AG04450 (cell line): ENCODE measurements at regions not wholly inside any gene's neighbourhood (a gene's known extent, or its start where the extent isn't known, plus 50 kb on each side); places are given as distances from the start of the nearest gene placed in this dataset.

Experiments
- CTCF ChIA-PET: fragments of 300-600, 350-600 bp; formaldehyde crosslinking; extraction: SDS; loops from one replicate; lab custom pipeline; 2022; ENCODE audit warnings: antibody characterized with exemption, inconsistent platforms; lab: Charles Lee
- POLR2A ChIA-PET: fragments of 350-600 bp; formaldehyde crosslinking; extraction: SDS; loops from one replicate; lab custom pipeline; 2021; ENCODE audit warnings: antibody characterized with exemption, inconsistent platforms; lab: Yijun Ruan, JAX
- DNase-seq: peaks from one replicate; pipeline ENCODE4 v3.0.0-alpha.2; 2011; ENCODE audit warnings: low read depth, low spot score
- H3K27ac ChIP-seq: one replicate; pipeline ENCODE4 v1.5.1; 2012; ENCODE audit warnings: low read depth, low read length, control low read depth
- H3K27me3 ChIP-seq: one replicate; pipeline ENCODE4 v1.6.0; 2012; ENCODE audit warnings: low read length; ENCODE audit not compliant: control insufficient read depth, insufficient read depth
- H3K4me3 ChIP-seq: 2 replicates; pipeline ENCODE4 v1.5.1; 2011; ENCODE audit warnings: mild to moderate bottlenecking, low read depth, low read length, control low read depth
- H3K9me3 ChIP-seq: 2 replicates; pipeline ENCODE4 v1.5.1; 2012; ENCODE audit warnings: low read length; ENCODE audit not compliant: control insufficient read depth, insufficient read depth
- TF ChIP-seq, protein P1 (sequence below): IDR thresholded peaks from 2 replicates; pipeline ENCODE4 v1.5.1; 2011; ENCODE audit warnings: low read depth, low read length, control low read depth, inconsistent platforms

GRCh38 chr5:128637031-128637430 lies 99.0 kb upstream of the FBN2 start:
- Histone ChIP-seq H3K9me3 (no peaks in the 10 kb centered on the region), H3K4me3 (no peak overlapping the region), H3K27me3 (no peaks in the 10 kb centered on the region), H3K27ac (no peak overlapping the region)
- peak; percentile 15 for DNase-seq
- TF ChIP-seq, protein P1, sequence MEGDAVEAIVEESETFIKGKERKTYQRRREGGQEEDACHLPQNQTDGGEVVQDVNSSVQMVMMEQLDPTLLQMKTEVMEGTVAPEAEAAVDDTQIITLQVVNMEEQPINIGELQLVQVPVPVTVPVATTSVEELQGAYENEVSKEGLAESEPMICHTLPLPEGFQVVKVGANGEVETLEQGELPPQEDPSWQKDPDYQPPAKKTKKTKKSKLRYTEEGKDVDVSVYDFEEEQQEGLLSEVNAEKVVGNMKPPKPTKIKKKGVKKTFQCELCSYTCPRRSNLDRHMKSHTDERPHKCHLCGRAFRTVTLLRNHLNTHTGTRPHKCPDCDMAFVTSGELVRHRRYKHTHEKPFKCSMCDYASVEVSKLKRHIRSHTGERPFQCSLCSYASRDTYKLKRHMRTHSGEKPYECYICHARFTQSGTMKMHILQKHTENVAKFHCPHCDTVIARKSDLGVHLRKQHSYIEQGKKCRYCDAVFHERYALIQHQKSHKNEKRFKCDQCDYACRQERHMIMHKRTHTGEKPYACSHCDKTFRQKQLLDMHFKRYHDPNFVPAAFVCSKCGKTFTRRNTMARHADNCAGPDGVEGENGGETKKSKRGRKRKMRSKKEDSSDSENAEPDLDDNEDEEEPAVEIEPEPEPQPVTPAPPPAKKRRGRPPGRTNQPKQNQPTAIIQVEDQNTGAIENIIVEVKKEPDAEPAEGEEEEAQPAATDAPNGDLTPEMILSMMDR = 0 out of 2 replicates have a peak, but pooled peaks have one; percentile 16
- POLR2A ChIA-PET = no interaction called here
- CTCF ChIA-PET = interaction anchor here (0.7 to 1.4 kb wide), 2 partner anchors 9 to 37 kb away, joined by 3 to 6 read pairs; no protein-coding TSS in a partner anchor

- H3K27ac ChIP-seq = no peak overlapping the region
- no peak for DNase-seq
- H3K9me3 ChIP-seq = no peaks in the 10 kb centered on the region
- POLR2A ChIA-PET = no interaction called here
- TF ChIP-seq, protein P1 = no peak
- no peak overlapping the region for H3K4me3 ChIP-seq
- no peaks in the 10 kb centered on the region for H3K27me3 ChIP-seq
- CTCF ChIA-PET = no interaction called here
Observed at GRCh38 chr5:128641861-128642260, 103.8 kb upstream of the FBN2 start.

DNA sequence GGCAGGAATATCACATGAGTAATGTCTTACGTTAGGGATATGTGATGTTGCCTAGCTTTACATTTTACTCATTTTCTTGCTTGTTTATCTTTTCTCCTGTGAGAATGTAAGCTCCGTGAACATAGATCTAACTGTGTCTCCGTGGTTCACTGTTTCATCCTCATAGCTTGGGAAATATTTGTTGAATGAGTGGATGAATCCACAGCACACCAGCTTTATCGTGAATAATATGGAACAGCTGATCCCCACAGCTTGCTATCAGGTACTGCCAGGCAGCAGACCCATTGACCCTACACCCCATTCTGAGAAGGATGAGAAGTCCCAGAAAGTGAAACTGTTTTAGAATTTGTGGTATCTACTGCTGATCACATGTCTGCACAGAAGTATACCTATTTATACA lies 106.8 kb upstream of the FBN2 start:
- TF ChIP-seq, protein P1 = no peak
- ChIA-PET CTCF (interaction anchor here (0.9 to 2.2 kb wide), 3 partner anchors 8 to 200 kb away, joined by 3 to 11 read pairs (median 3); no protein-coding TSS in a partner anchor), POLR2A (interaction anchor here (1.0 to 1.8 kb wide), 2 partner anchors 107 to 111 kb away, joined by 3 to 9 read pairs; partner anchors contain the start of gene FBN2)
- H3K27me3 ChIP-seq = no peaks in the 10 kb centered on the region
- DNase-seq = peak; percentile 63
- H3K4me3 ChIP-seq = peak overlapping the region; percentile 31
- no peaks in the 10 kb centered on the region for H3K9me3 ChIP-seq
- H3K27ac ChIP-seq = no peak overlapping the region

GRCh38 chr5:128645581-128645980 lies 107.5 kb upstream of the FBN2 start:
- H3K27ac ChIP-seq = no peak overlapping the region
- TF ChIP-seq, protein P1 = no peak
- H3K4me3 ChIP-seq = no peak overlapping the region
- ChIA-PET CTCF (interaction anchor here (1.5 to 2.2 kb wide), 2 partner anchors 8 to 29 kb away, joined by 3 to 11 read pairs; no protein-coding TSS in a partner anchor), POLR2A (interaction anchor here (1.0 to 1.8 kb wide), 2 partner anchors 108 to 112 kb away, joined by 3 to 9 read pairs; partner anchors contain the start of gene FBN2)
- H3K9me3 ChIP-seq = no peaks in the 10 kb centered on the region
- no peak for DNase-seq
- H3K27me3 ChIP-seq = no peaks in the 10 kb centered on the region

GRCh38 chr5:128646176-128646575 lies 108.1 kb upstream of the FBN2 start:
- Histone ChIP-seq H3K4me3 (no peak overlapping the region), H3K27ac (no peak overlapping the region), H3K9me3 (no peaks in the 10 kb centered on the region), H3K27me3 (no peaks in the 10 kb centered on the region)
- ChIA-PET POLR2A (interaction anchor here (1.8 kb wide), 1 partner anchor 109 kb away, joined by 9 read pairs; the partner anchor contains the start of gene FBN2), CTCF (interaction anchor here (1.5 kb wide), 1 partner anchor 9 kb away, joined by 3 read pairs; no protein-coding TSS in a partner anchor)
- TF ChIP-seq, protein P1 = no peak
- DNase-seq = no peak
